ENCODE measurements at regions not wholly inside any gene's neighbourhood (a gene's known extent, or its start where the extent isn't known, plus 50 kb on each side); places are given as distances from the start of the nearest gene placed in this dataset.

GRCh38 chr18:37698508-37699040, 133.0 kb upstream of the CELF4 start:
- Histone ChIP-seq H3K9me3 (ENCODE audit: control insufficient read depth, insufficient read depth, low read length) (no peaks in the 10 kb centered on the region), H3K27ac (ENCODE audit: low read length) (no peak overlapping the region), H3K4me1 (ENCODE audit: control insufficient read depth, insufficient read depth, low read length) (no peaks in the 10 kb centered on the region), H3K36me3 (ENCODE audit: control insufficient read depth, insufficient read depth, low read length) (no peaks in the 10 kb centered on the region), H3K27me3 (ENCODE audit: control insufficient read depth, insufficient read depth, low read length) (no peaks in the 10 kb centered on the region), H3K4me3 (ENCODE audit: low read length) (no peak overlapping the region)
- DNase-seq: no peak
- no peak overlapping the region for H3K27ac Mint-ChIP-seq
- H3K4me3 Mint-ChIP-seq: no peak overlapping the region
- H3K4me1 Mint-ChIP-seq: no peaks in the 10 kb centered on the region
- ATAC-seq: no peak
- no peaks in the 10 kb centered on the region for H3K36me3 Mint-ChIP-seq
- 73% methylated on average over 3 of the region's 3 CpGs for WGBS (ENCODE audit: insufficient coverage)
- TF ChIP-seq, protein P1, sequence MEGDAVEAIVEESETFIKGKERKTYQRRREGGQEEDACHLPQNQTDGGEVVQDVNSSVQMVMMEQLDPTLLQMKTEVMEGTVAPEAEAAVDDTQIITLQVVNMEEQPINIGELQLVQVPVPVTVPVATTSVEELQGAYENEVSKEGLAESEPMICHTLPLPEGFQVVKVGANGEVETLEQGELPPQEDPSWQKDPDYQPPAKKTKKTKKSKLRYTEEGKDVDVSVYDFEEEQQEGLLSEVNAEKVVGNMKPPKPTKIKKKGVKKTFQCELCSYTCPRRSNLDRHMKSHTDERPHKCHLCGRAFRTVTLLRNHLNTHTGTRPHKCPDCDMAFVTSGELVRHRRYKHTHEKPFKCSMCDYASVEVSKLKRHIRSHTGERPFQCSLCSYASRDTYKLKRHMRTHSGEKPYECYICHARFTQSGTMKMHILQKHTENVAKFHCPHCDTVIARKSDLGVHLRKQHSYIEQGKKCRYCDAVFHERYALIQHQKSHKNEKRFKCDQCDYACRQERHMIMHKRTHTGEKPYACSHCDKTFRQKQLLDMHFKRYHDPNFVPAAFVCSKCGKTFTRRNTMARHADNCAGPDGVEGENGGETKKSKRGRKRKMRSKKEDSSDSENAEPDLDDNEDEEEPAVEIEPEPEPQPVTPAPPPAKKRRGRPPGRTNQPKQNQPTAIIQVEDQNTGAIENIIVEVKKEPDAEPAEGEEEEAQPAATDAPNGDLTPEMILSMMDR (IDR thresholded peaks at IDR 0.05): no peak
- peaks cover 2 to 12% of the 10 kb centered on the region in 2 donors for H3K9me3 Mint-ChIP-seq
- intact Hi-C loops (cut with micrococcal nuclease): no loop called here
- H3K27me3 Mint-ChIP-seq (ENCODE audit: low read depth in 2 of 2): no peaks in the 10 kb centered on the region

- Histone ChIP-seq H3K4me3 (ENCODE audit: low read length) (no peak overlapping the region), H3K36me3 (ENCODE audit: control insufficient read depth, insufficient read depth, low read length) (no peaks in the 10 kb centered on the region), H3K4me1 (ENCODE audit: control insufficient read depth, insufficient read depth, low read length) (no peaks in the 10 kb centered on the region), H3K9me3 (ENCODE audit: control insufficient read depth, insufficient read depth, low read length) (no peaks in the 10 kb centered on the region), H3K27ac (ENCODE audit: low read length) (no peak overlapping the region), H3K27me3 (ENCODE audit: control insufficient read depth, insufficient read depth, low read length) (no peaks in the 10 kb centered on the region)
- peaks cover 0 to 8% of the 10 kb centered on the region in 2 donors for H3K9me3 Mint-ChIP-seq
- no peaks in the 10 kb centered on the region for H3K4me1 Mint-ChIP-seq
- DNase-seq (no peak), ATAC-seq (no peak)
- WGBS (ENCODE audit: insufficient coverage): 0% methylated on average over 1 of the region's 4 CpGs
- no peaks in the 10 kb centered on the region for H3K27me3 Mint-ChIP-seq (ENCODE audit: low read depth in 2 of 2)
- intact Hi-C loops (cut with micrococcal nuclease): no loop called here
- TF ChIP-seq, protein P1 (IDR thresholded peaks at IDR 0.05): no peak
- H3K27ac Mint-ChIP-seq: no peak overlapping the region
- no peak overlapping the region for H3K4me3 Mint-ChIP-seq
- no peaks in the 10 kb centered on the region for H3K36me3 Mint-ChIP-seq
These were observed 128.9 kb upstream of the CELF4 start for GRCh38 chr18:37694516-37694915.

- ATAC-seq (no peak), DNase-seq (no peak)
- Mint-ChIP-seq H3K27me3 (ENCODE audit: low read depth in 2 of 2) (no peaks in the 10 kb centered on the region), H3K27ac (no peak overlapping the region), H3K4me1 (no peaks in the 10 kb centered on the region), H3K4me3 (no peak overlapping the region), H3K9me3 (peaks cover 4 to 11% of the 10 kb centered on the region in 2 donors), H3K36me3 (no peaks in the 10 kb centered on the region)
- 100% methylated on average over 1 of the region's 1 CpG for WGBS (ENCODE audit: insufficient coverage)
- no peaks in the 10 kb centered on the region for H3K36me3 ChIP-seq (ENCODE audit: control insufficient read depth, insufficient read depth, low read length)
- no peak overlapping the region for H3K27ac ChIP-seq (ENCODE audit: low read length)
- intact Hi-C loops (cut with micrococcal nuclease): no loop called here
- H3K9me3 ChIP-seq (ENCODE audit: control insufficient read depth, insufficient read depth, low read length): no peaks in the 10 kb centered on the region
- TF ChIP-seq, protein P1 (IDR thresholded peaks at IDR 0.05): no peak
- H3K27me3 ChIP-seq (ENCODE audit: control insufficient read depth, insufficient read depth, low read length): no peaks in the 10 kb centered on the region
- H3K4me3 ChIP-seq (ENCODE audit: low read length): no peak overlapping the region
- no peaks in the 10 kb centered on the region for H3K4me1 ChIP-seq (ENCODE audit: control insufficient read depth, insufficient read depth, low read length)
These were observed 125.6 kb upstream of the CELF4 start for GRCh38 chr18:37691162-37691561.

DNA sequence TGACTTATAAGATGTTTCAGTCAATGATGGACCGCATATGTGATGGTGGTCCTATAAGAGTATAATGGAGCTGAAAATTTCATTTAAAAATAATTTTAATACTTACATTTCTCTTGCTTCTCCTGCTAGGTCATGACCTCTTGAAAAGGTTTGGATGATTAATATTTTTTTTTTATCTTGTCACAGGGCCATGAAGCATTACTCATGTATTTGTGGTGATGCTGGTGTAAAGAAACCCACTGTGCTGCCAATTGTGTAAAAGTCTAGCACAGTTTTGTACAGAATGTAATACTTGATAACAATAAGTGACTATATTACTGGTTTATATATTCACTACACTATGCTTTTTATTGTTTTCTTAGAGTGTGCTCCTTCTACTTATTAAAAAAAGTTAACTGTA, 124.2 kb upstream of the CELF4 start:
- Histone ChIP-seq H3K4me3 (ENCODE audit: low read length) (no peak overlapping the region), H3K27me3 (ENCODE audit: control insufficient read depth, insufficient read depth, low read length) (no peaks in the 10 kb centered on the region), H3K36me3 (ENCODE audit: control insufficient read depth, insufficient read depth, low read length) (no peaks in the 10 kb centered on the region), H3K4me1 (ENCODE audit: control insufficient read depth, insufficient read depth, low read length) (no peaks in the 10 kb centered on the region), H3K27ac (ENCODE audit: low read length) (no peak overlapping the region), H3K9me3 (ENCODE audit: control insufficient read depth, insufficient read depth, low read length) (no peaks in the 10 kb centered on the region)
- TF ChIP-seq, protein P1 (IDR thresholded peaks at IDR 0.05): no peak
- DNase-seq (no peak), ATAC-seq (no peak)
- no peak overlapping the region for H3K4me3 Mint-ChIP-seq
- H3K27me3 Mint-ChIP-seq (ENCODE audit: low read depth in 2 of 2): no peaks in the 10 kb centered on the region
- no peaks in the 10 kb centered on the region for H3K36me3 Mint-ChIP-seq
- H3K9me3 Mint-ChIP-seq: peaks cover 4 to 11% of the 10 kb centered on the region in 2 donors
- no peak overlapping the region for H3K27ac Mint-ChIP-seq
- no peaks in the 10 kb centered on the region for H3K4me1 Mint-ChIP-seq
- intact Hi-C loops (cut with micrococcal nuclease): no loop called here
- WGBS (ENCODE audit: insufficient coverage): no CpG with 5 or more reads among the region's 1 CpG
